ENCODE measurements at regions not wholly inside any gene's neighbourhood (a gene's known extent, or its start where the extent isn't known, plus 50 kb on each side); places are given as distances from the start of the nearest gene placed in this dataset.

GRCh38 chr2:106034325-106034724 is 159.8 kb downstream of the UXS1 start:
- TF ChIP-seq EZH2 (IDR thresholded peaks at IDR 0.05; ENCODE audit: borderline replicate concordance, insufficient read depth, low read length, poor library complexity, severe bottlenecking), result no peak
- TF ChIP-seq CTCF (IDR thresholded peaks at IDR 0.05; ENCODE audit: poor library complexity, severe bottlenecking), result no peak
- no peak for TF ChIP-seq TAF1 (IDR thresholded peaks at IDR 0.05; ENCODE audit: low read depth)
- TF ChIP-seq REST (IDR thresholded peaks at IDR 0.05; ENCODE audit: borderline replicate concordance), result no peak
- no peak for TF ChIP-seq EP300 (conservative IDR thresholded peaks at IDR 0.05; ENCODE audit: poor library complexity, severe bottlenecking)
- TF ChIP-seq MXI1 (conservative IDR thresholded peaks at IDR 0.05; ENCODE audit: poor library complexity, severe bottlenecking), result no peak
- no peak for TF ChIP-seq RAD21 (conservative IDR thresholded peaks at IDR 0.05)

All from neural cell (in vitro differentiated cells).